Kidney (tissue), 13 donors: ENCODE measurements at regions not wholly inside any gene's neighbourhood (a gene's known extent, or its start where the extent isn't known, plus 50 kb on each side); places are given as distances from the start of the nearest gene placed in this dataset.

ENCODE experiments used
- DNase-seq, 5 donors: peaks; one replicate each; pipeline ENCODE4 v3.0.0-alpha.2; 2013 to 2020
- FAIRE-seq: peaks from 2 replicates; lab custom pipeline; 2012; peaks lifted over from hg19 to GRCh38; lab: Jason Lieb, UNC
- H3K27ac ChIP-seq, 2 donors: one replicate each; pipeline ENCODE4 v1.7.0; 2013; ENCODE audit warnings: low read depth in 2 of 2, low read length in 2 of 2, inconsistent platforms in 1 of 2
- H3K27me3 ChIP-seq: one replicate; pipeline ENCODE4 v1.7.1; 2013; ENCODE audit warnings: low read length, inconsistent platforms; ENCODE audit not compliant: control insufficient read depth, insufficient read depth
- H3K36me3 ChIP-seq, 3 donors: one replicate each; pipeline versions ENCODE4 v1.7.0 to v1.7.1; 2013; ENCODE audit warnings: low read length in 3 of 3, control low read depth in 1 of 3, inconsistent platforms in 1 of 3; ENCODE audit not compliant: insufficient read depth in 3 of 3, control insufficient read depth in 2 of 3
- H3K4me1 ChIP-seq, 3 donors: one replicate each; pipeline versions ENCODE4 v1.7.0 to v1.7.1; 2013; ENCODE audit warnings: low read length in 3 of 3, inconsistent platforms in 1 of 3, low read depth in 1 of 3; ENCODE audit not compliant: control insufficient read depth in 2 of 3, insufficient read depth in 2 of 3
- H3K4me3 ChIP-seq, 3 donors: one replicate each; pipeline versions ENCODE4 v1.7.0 to v1.8.1; 2013; ENCODE audit warnings: low read length in 3 of 3, control low read depth in 1 of 3, inconsistent platforms in 1 of 3
- H3K9ac ChIP-seq, 3 donors: one replicate each; pipeline versions ENCODE4 v1.7.0 to v1.7.1; 2013; ENCODE audit warnings: low read length in 3 of 3, control low read depth in 1 of 3, inconsistent platforms in 1 of 3
- H3K9me3 ChIP-seq, 3 donors: one replicate each; pipeline versions ENCODE4 v1.7.0 to v1.7.1; 2013; ENCODE audit warnings: low read length in 3 of 3, control low read depth in 1 of 3, inconsistent platforms in 1 of 3; ENCODE audit not compliant: control insufficient read depth in 2 of 3, insufficient read depth in 1 of 3
- CTCF ChIP-seq: IDR thresholded peaks from 3 replicates; pipeline ENCODE4 v1.5.1; 2012; ENCODE audit warnings: mild to moderate bottlenecking, moderate library complexity, borderline replicate concordance; ENCODE audit not compliant: insufficient read depth; ENCODE audit errors: extremely low read depth
- intact Hi-C: fragments of 100-400 bp; cut with DNase I; formaldehyde crosslinking; loops from one replicate; pipeline ENCODE4 v1.11.1; 2022
- donor health status: control.
- donor health status: control.
- donor health status: control.
- donor health status: control.
- donor health status: control.
- donor health status: DM: yes; HTN: yes; CAD: no.
- donor health status: Normal renal cell carcinoma (clear cell type).

GRCh38 chr22:48199667-48200066, 1437.2 kb downstream of the TBC1D22A start:
- TF ChIP-seq CTCF, result no peak
- no peaks in the 10 kb centered on the region for H3K4me1 ChIP-seq
- no peak for DNase-seq
- no peak overlapping the region for H3K27ac ChIP-seq
- H3K9me3 ChIP-seq, result no peaks in the 10 kb centered on the region
- intact Hi-C loops, result no loop called here
- no peak overlapping the region for H3K4me3 ChIP-seq
- H3K36me3 ChIP-seq, result no peaks in the 10 kb centered on the region
- H3K27me3 ChIP-seq, result no peaks in the 10 kb centered on the region
- H3K9ac ChIP-seq, result no peak overlapping the region
- FAIRE-seq, result no peak

GRCh38 chr22:48198489-48199459, 1436.3 kb downstream of the TBC1D22A start:
- Histone ChIP-seq H3K9ac (no peak overlapping the region), H3K36me3 (no peaks in the 10 kb centered on the region), H3K4me1 (no peaks in the 10 kb centered on the region), H3K9me3 (no peaks in the 10 kb centered on the region), H3K4me3 (no peak overlapping the region), H3K27ac (no peak overlapping the region), H3K27me3 (no peaks in the 10 kb centered on the region)
- TF ChIP-seq CTCF, result no peak
- DNase-seq (no peak), FAIRE-seq (no peak)
- intact Hi-C loops, result no loop called here

GRCh38 chr22:48197189-48197690, 1434.8 kb downstream of the TBC1D22A start:
- no peak for TF ChIP-seq CTCF
- DNase-seq, result no peak
- no peak overlapping the region for H3K27ac ChIP-seq

More at GRCh38 chr22:48197189-48197690, 1434.8 kb downstream of the TBC1D22A start:
- Histone ChIP-seq H3K4me3 (no peak overlapping the region), H3K9me3 (no peaks in the 10 kb centered on the region), H3K36me3 (no peaks in the 10 kb centered on the region), H3K9ac (no peak overlapping the region), H3K4me1 (no peaks in the 10 kb centered on the region), H3K27me3 (no peaks in the 10 kb centered on the region)
- FAIRE-seq, result no peak
- intact Hi-C loops, result no loop called here
